HG02610 (cell line): ENCODE measurements at regions not wholly inside any gene's neighbourhood (a gene's known extent, or its start where the extent isn't known, plus 50 kb on each side); places are given as distances from the start of the nearest gene placed in this dataset.

ENCODE experiments used
- ATAC-seq: cut with Tn5 transposase; IDR thresholded peaks from one replicate; pipeline ENCODE4 v1.9.1; 2021; ENCODE audit warnings: mild to moderate bottlenecking, moderate library complexity; ENCODE audit not compliant: unreplicated experiment

- no peak for ATAC-seq
Observed at GRCh38 chr10:131841131-131841660, 59.6 kb upstream of the PPP2R2D start.

DNA sequence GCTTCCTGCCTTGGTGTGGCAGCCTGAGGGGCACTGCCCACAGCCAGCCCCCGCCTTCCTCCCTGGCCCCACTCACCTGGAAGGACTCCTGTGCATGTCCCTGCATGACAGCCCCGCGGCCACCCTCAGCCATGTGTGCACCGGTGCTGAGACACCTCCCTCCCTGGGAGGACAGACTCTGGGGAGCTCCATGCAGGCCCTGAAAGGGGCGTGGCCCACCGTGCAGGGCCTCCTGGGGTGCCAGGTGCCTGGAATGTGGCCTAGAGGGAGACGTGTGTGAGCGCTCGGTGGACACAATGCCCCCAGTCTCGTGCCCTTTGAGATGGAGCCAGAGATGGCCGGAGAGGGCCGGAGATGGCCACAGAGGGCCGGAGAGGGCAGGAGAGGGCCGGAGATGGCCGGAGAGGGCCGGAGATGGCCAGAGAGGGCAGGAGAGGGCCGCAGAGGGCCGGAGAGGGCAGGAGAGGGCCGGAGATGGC is 59.1 kb upstream of the PPP2R2D start:
- no peak for ATAC-seq

DNA sequence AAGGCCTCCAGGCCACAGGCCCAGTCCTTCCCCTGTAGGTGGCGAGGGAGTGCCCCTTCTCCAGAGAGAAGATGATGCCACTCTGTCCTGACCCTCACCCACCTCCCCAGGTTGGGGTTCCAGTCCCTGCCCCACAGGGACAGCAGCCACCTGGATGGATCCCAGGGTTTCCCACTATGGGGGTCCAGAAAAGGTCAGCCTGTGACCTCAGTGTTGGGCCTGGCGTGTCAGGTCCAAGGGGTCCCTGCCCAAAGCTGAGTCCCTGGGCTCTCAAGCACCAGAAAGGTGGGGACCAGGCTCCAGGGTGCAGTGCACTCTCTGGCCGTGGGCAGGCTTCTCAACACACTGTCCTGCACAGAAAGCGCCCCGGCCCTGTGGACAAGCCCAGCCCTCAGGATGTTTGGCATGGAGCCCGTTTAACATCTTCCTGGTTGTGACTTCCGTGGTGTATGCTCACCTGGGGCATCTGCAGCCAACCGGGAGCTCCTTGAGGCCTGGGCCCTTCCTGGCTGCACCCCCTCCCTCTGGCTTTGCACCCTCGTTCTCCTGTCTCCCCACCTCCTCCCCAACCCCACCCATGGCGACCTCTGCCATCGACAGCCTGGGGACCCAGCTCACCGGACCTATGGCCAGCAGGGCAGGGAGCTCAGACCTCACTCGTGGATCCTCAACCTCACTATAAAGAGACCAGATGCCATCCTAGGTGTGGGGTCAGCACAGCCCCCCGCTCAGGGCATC is 58.3 kb upstream of the PPP2R2D start:
- no peak for ATAC-seq

DNA sequence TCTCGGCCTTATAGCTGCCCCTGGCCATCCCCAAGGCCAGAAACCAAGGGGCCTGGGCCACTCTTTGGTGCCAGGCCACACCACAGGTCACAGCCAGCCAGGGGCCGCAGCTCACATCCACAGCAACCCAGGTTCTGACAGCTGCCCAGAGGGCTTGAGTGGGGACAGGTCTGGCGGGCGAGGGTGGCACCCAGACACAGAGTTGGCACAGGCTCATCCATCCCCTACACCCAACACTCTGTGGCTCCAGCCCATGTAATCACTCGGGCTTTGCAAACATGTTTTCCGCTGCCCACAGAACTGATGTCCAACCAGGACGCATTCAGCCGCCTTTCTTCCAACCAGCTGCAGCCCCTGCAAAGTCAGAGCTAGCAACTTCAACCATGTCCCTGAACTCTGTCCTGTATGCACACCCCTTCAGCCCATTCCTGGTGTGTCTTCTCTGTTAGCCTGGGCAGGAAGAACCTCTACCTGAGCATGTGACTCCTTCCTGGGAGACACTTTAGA is 57.7 kb upstream of the PPP2R2D start:
- ATAC-seq = no peak

DNA sequence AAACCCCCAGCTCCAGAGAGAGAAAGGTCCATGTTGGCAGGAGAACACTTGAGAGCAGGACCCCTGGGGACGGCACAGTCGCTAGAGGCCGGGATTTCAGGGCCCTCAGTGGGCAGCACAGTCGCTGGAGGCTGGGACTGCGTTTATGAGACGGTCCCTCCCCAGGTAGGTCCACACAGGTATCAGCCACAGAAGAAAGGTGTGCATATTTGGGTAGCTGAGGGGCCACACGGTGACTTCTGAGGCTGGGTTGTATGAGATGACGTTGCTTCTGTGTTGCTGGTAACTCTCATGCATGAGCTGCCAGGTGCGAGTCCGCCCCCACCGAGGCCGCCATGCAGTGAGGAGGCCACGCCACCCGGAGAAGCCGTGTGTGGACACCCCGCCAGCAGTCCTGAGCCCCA is 56.9 kb upstream of the PPP2R2D start:
- no peak for ATAC-seq

DNA sequence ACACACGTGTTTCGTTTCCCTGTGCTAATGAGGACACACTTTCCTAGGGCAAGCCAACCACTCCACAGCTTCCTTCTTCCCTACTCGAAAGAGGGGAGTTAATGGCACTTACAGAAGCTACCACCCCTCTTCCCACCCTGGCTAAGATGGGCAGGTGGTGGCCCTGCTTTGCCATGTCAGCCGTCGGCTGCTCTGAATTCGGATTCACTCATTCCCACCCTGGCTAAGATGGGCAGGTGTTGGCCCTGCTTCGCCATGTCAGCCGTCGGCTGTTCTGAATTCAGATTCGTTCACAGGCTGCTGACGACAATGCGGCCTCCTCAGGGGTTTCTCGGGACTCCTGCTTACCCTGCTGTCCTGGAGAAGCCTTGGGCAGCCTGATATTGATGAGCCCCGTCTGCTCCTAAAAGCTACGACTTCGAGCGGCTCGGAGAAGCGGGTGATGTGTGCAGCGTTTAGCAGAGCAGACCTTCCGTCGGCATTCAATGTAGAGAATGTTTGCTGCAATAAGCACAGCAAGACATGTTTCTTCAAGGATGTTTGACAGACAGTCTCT is 56.2 kb upstream of the PPP2R2D start:
- no peak for ATAC-seq

DNA sequence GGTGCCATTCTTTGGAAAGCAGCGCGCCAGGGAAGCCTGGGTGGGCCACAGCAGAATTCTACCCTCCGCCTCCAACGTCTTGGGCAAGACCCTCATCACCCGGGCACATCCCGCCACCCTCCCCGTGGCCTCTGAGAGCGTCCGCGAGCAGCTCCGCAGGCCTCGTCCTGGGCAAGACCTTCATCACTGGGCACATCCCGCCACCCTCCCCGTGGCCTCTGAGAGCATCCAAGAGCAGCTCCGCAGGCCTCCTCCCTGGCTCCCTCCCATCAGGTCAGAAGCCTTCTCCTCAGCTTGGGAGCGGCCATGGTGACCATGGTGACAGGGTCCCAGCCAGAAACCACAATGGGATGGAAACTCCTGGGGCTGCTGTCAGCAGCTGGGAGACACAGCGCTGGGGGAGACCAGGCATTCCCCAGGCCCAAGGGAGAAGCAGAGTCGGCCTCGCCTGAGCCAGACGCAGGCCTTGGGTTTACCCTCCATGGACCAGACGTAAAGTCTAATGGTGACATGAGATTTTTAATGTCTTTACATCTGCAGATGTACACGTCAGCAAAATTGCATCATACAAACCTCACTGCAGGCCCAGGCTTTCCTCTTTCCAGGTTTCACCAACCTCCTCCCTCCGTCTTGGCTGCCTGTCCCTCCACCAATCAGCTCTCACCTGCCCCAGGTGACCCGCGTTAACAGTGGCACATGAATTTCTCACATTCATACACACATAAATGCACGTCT is 55.1 kb upstream of the PPP2R2D start:
- no peak for ATAC-seq

- ATAC-seq = no peak
Observed at GRCh38 chr10:131846240-131847101, 54.3 kb upstream of the PPP2R2D start.

- ATAC-seq = no peak
Observed at GRCh38 chr10:131847241-131847783, 53.5 kb upstream of the PPP2R2D start.

GRCh38 chr10:131848296-131848695 is 52.5 kb upstream of the PPP2R2D start:
- no peak for ATAC-seq

GRCh38 chr10:131848741-131849590 is 51.8 kb upstream of the PPP2R2D start:
- ATAC-seq = no peak

DNA sequence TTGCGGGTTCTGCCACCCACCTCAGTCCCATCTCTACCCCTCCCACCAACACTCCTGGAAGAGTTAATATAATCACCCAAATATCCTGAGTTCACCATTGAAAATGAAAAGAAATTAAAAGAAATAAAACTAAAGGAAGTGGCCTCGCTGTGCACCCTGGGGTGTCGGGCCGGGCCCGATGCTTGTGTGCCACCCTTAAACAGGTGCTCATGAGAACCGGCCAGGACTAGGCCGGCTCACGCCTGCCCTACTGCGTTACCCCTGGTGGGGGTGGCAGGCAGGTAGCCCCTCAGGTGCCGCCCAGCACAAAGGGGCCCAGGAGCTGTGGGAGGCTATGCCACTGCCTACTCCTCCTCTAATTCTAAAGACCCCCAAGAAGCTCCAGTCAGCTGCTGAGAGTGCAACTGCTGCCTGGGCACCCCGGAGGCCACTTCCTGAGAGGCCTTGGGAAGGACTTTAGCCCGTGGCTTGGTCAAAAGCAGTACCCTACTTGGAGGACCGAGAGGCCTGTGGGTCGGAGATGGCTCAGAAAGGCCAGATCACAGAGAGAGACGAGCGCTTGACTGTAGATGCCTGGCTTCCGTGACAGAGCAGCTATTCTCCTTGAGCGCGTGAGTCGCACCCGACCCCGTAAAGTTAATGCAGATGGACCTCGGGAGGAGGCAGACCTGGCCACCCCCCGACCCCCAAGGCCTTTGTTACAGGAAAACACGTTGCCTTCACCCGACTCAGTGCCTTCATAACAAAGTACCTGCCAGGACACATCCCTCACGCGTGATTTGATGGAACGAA is 51.0 kb upstream of the PPP2R2D start:
- no peak for ATAC-seq

GRCh38 chr10:131850383-131850870 is 50.4 kb upstream of the PPP2R2D start:
- ATAC-seq = no peak
